GM12878 (cell line): ENCODE measurements at regions not wholly inside any gene's neighbourhood (a gene's known extent, or its start where the extent isn't known, plus 50 kb on each side); places are given as distances from the start of the nearest gene placed in this dataset.

Source experiments
- CHD2 ChIP-seq: IDR thresholded peaks from 2 replicates; pipeline ENCODE4 v1.6.1; 2011; ENCODE audit warnings: low read depth, low read length, improper control_type of control experiment, borderline replicate concordance
- CTCF ChIP-seq, 3 experiments: IDR thresholded peaks in 2 of 3; conservative IDR thresholded peaks in 1 of 3; 2 replicates each; pipeline ENCODE4 v1.5.1; 2011; ENCODE audit warnings: low read depth in 3 of 3, low read length in 3 of 3, mild to moderate bottlenecking in 3 of 3, control low read depth in 2 of 3, moderate library complexity in 2 of 3, inconsistent platforms in 1 of 3, mixed read lengths in 1 of 3; ENCODE audit not compliant: control insufficient read depth in 2 of 3, insufficient read depth in 1 of 3; ENCODE audit errors: extremely low read depth in 1 of 3
- TBL1XR1 ChIP-seq: IDR thresholded peaks from 2 replicates; pipeline ENCODE4 v1.6.1; 2012; ENCODE audit warnings: low read depth, low read length, improper control_type of control experiment

GRCh38 chr9:78407636-78408312 is 110.8 kb downstream of the PSAT1 start:
- no peak for TF ChIP-seq TBL1XR1
- no peak for TF ChIP-seq CHD2
- TF ChIP-seq CTCF (IDR thresholded peaks at IDR 0.05 in 2 of 3, conservative IDR thresholded peaks at IDR 0.05 in 1 of 3; ENCODE audit: control insufficient read depth in 2 of 3, extremely low read depth in 1 of 3, insufficient read depth in 1 of 3, low read depth in 3 of 3, low read length in 3 of 3), result no peak
